SK-N-SH (cell line): ENCODE measurements at regions not wholly inside any gene's neighbourhood (a gene's known extent, or its start where the extent isn't known, plus 50 kb on each side); places are given as distances from the start of the nearest gene placed in this dataset.

ENCODE experiments used
- EP300 ChIP-seq, 2 experiments: IDR thresholded peaks; 2 replicates each; pipeline versions ENCODE4 v1.4.0 to v1.6.1; 2012; ENCODE audit warnings: borderline replicate concordance in 1 of 2, low read depth in 1 of 2, low read length in 1 of 2
- GABPA ChIP-seq: IDR thresholded peaks from 2 replicates; pipeline ENCODE4 v1.4.0; 2012; ENCODE audit warnings: low read depth, mild to moderate bottlenecking
- NRF1 ChIP-seq: IDR thresholded peaks from 2 replicates; pipeline ENCODE4 v1.6.1; 2012; ENCODE audit warnings: low read depth, mild to moderate bottlenecking, low read length
- TF ChIP-seq, protein P1 (sequence below): fragments of 200-600 bp; sonication (generic); IDR thresholded peaks from 2 replicates; pipeline ENCODE4 v1.6.1; 2017; ENCODE audit warnings: antibody characterized with exemption, mild to moderate bottlenecking, moderate library complexity
- TF ChIP-seq, protein P2 (sequence below): IDR thresholded peaks from 2 replicates; pipeline ENCODE4 v1.6.1; 2012; ENCODE audit warnings: mild to moderate bottlenecking, low read depth, low read length, moderate library complexity
- TF ChIP-seq, protein P3 (sequence below): IDR thresholded peaks from 2 replicates; pipeline ENCODE4 v1.4.0; 2012; ENCODE audit warnings: low read depth, borderline replicate concordance

DNA sequence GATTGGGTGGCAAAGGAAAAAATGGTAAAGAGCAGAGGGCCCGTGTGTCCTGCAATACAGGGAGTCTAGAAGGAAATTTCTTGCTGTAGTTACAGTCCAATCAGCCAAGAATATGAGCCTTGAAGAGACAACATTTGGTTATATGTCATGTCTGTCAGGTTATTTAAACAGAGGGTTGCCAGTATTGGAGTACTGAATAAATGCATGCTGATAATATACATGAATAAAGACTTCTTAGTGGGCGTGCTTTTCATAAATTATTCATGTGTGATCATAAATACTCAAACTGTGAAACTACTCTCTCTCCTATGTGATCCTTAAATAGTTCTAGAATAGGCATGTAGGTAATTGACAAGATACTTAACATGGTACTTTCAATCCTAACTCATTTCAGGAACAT lies 249.0 kb downstream of the CRPPA start:
- TF ChIP-seq, protein P1, sequence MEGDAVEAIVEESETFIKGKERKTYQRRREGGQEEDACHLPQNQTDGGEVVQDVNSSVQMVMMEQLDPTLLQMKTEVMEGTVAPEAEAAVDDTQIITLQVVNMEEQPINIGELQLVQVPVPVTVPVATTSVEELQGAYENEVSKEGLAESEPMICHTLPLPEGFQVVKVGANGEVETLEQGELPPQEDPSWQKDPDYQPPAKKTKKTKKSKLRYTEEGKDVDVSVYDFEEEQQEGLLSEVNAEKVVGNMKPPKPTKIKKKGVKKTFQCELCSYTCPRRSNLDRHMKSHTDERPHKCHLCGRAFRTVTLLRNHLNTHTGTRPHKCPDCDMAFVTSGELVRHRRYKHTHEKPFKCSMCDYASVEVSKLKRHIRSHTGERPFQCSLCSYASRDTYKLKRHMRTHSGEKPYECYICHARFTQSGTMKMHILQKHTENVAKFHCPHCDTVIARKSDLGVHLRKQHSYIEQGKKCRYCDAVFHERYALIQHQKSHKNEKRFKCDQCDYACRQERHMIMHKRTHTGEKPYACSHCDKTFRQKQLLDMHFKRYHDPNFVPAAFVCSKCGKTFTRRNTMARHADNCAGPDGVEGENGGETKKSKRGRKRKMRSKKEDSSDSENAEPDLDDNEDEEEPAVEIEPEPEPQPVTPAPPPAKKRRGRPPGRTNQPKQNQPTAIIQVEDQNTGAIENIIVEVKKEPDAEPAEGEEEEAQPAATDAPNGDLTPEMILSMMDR, result no peak
- TF ChIP-seq, protein P2, sequence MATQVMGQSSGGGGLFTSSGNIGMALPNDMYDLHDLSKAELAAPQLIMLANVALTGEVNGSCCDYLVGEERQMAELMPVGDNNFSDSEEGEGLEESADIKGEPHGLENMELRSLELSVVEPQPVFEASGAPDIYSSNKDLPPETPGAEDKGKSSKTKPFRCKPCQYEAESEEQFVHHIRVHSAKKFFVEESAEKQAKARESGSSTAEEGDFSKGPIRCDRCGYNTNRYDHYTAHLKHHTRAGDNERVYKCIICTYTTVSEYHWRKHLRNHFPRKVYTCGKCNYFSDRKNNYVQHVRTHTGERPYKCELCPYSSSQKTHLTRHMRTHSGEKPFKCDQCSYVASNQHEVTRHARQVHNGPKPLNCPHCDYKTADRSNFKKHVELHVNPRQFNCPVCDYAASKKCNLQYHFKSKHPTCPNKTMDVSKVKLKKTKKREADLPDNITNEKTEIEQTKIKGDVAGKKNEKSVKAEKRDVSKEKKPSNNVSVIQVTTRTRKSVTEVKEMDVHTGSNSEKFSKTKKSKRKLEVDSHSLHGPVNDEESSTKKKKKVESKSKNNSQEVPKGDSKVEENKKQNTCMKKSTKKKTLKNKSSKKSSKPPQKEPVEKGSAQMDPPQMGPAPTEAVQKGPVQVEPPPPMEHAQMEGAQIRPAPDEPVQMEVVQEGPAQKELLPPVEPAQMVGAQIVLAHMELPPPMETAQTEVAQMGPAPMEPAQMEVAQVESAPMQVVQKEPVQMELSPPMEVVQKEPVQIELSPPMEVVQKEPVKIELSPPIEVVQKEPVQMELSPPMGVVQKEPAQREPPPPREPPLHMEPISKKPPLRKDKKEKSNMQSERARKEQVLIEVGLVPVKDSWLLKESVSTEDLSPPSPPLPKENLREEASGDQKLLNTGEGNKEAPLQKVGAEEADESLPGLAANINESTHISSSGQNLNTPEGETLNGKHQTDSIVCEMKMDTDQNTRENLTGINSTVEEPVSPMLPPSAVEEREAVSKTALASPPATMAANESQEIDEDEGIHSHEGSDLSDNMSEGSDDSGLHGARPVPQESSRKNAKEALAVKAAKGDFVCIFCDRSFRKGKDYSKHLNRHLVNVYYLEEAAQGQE, result no peak
- no peak for TF ChIP-seq EP300 (IDR thresholded peaks at IDR 0.05; ENCODE audit: borderline replicate concordance in 1 of 2, low read depth in 1 of 2, low read length in 1 of 2)
- no peak for TF ChIP-seq GABPA
- no peak for TF ChIP-seq NRF1
- TF ChIP-seq, protein P3, sequence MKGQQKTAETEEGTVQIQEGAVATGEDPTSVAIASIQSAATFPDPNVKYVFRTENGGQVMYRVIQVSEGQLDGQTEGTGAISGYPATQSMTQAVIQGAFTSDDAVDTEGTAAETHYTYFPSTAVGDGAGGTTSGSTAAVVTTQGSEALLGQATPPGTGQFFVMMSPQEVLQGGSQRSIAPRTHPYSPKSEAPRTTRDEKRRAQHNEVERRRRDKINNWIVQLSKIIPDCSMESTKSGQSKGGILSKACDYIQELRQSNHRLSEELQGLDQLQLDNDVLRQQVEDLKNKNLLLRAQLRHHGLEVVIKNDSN, result no peak
